ENCODE measurements at regions not wholly inside any gene's neighbourhood (a gene's known extent, or its start where the extent isn't known, plus 50 kb on each side); places are given as distances from the start of the nearest gene placed in this dataset.

- ChIA-PET CTCF (interaction anchor here (0.7 to 1.1 kb wide), 3 partner anchors 16 to 57 kb away, joined by 3 to 4 read pairs (median 3); no protein-coding TSS in a partner anchor), POLR2A (no interaction called here)
- TF ChIP-seq SP1 (IDR thresholded peaks at IDR 0.05) (no peak), BHLHE40 (IDR thresholded peaks at IDR 0.05; ENCODE audit: borderline replicate concordance) (no peak), LEF1 (IDR thresholded peaks at IDR 0.05; ENCODE audit: borderline replicate concordance) (no peak), ZNF384 (IDR thresholded peaks at IDR 0.05) (no peak), NFRKB (IDR thresholded peaks at IDR 0.05) (no peak), FOXA1 (IDR thresholded peaks at IDR 0.05) (no peak), ARNT (IDR thresholded peaks at IDR 0.05) (no peak), FOXM1 (IDR thresholded peaks at IDR 0.05; ENCODE audit: borderline replicate concordance) (no peak), CTBP1 (IDR thresholded peaks at IDR 0.05; ENCODE audit: borderline replicate concordance) (no peak), SUZ12 (IDR thresholded peaks at IDR 0.05) (no peak), TARDBP (IDR thresholded peaks at IDR 0.05) (no peak)
- no peak for DNase-seq (ENCODE audit: extremely low spot score)
Observed at GRCh38 chr1:36573445-36573844, 90.7 kb upstream of the CSF3R start.

- POLR2A ChIA-PET = no interaction called here
- TF ChIP-seq SP1 (IDR thresholded peaks at IDR 0.05) = no peak
- TF ChIP-seq LEF1 (IDR thresholded peaks at IDR 0.05; ENCODE audit: borderline replicate concordance) = no peak
- no peak for TF ChIP-seq HDGF (IDR thresholded peaks at IDR 0.05; ENCODE audit: borderline replicate concordance)
- TF ChIP-seq BHLHE40 (IDR thresholded peaks at IDR 0.05; ENCODE audit: borderline replicate concordance) = no peak
- no peak for TF ChIP-seq PKNOX1 (IDR thresholded peaks at IDR 0.05)
- TF ChIP-seq L3MBTL2 (conservative IDR thresholded peaks at IDR 0.05) = no peak
- no peak for TF ChIP-seq TARDBP (IDR thresholded peaks at IDR 0.05)
- no peak for TF ChIP-seq CTBP1 (IDR thresholded peaks at IDR 0.05; ENCODE audit: borderline replicate concordance)
- TF ChIP-seq ELF4 (IDR thresholded peaks at IDR 0.05) = no peak
- TF ChIP-seq SUZ12 (IDR thresholded peaks at IDR 0.05) = no peak
- no peak for TF ChIP-seq NFRKB (IDR thresholded peaks at IDR 0.05)
- TF ChIP-seq ZNF384 (IDR thresholded peaks at IDR 0.05) = no peak
- no peak for TF ChIP-seq FOXK2 (IDR thresholded peaks at IDR 0.05)
- TF ChIP-seq FOXA1 (IDR thresholded peaks at IDR 0.05) = no peak
- no peak for TF ChIP-seq ARNT (IDR thresholded peaks at IDR 0.05)
- CTCF ChIA-PET = interaction anchor here (0.7 kb wide), 1 partner anchor 57 kb away, joined by 4 read pairs; no protein-coding TSS in a partner anchor
- DNase-seq (ENCODE audit: extremely low spot score) = no peak
Observed at GRCh38 chr1:36572906-36573305, 90.2 kb upstream of the CSF3R start.

- ChIA-PET CTCF (interaction anchor here (0.5 to 0.9 kb wide), 3 partner anchors 9 to 76 kb away, joined by 3 to 4 read pairs (median 3); no protein-coding TSS in a partner anchor), POLR2A (no interaction called here)
Observed at GRCh38 chr1:36572142-36572715, 89.5 kb upstream of the CSF3R start.

GRCh38 chr1:36571106-36571505 is 88.4 kb upstream of the CSF3R start:
- ChIA-PET CTCF (interaction anchor here (0.6 kb wide), 1 partner anchor 8 kb away, joined by 3 read pairs; no protein-coding TSS in a partner anchor), POLR2A (no interaction called here)
- TF ChIP-seq ELF4 (IDR thresholded peaks at IDR 0.05) (no peak), FOXK2 (IDR thresholded peaks at IDR 0.05) (no peak), TARDBP (IDR thresholded peaks at IDR 0.05) (no peak), SUZ12 (IDR thresholded peaks at IDR 0.05) (no peak), LEF1 (IDR thresholded peaks at IDR 0.05; ENCODE audit: borderline replicate concordance) (no peak), ZNF384 (IDR thresholded peaks at IDR 0.05) (no peak), FOXM1 (IDR thresholded peaks at IDR 0.05; ENCODE audit: borderline replicate concordance) (no peak), L3MBTL2 (conservative IDR thresholded peaks at IDR 0.05) (no peak), NFRKB (IDR thresholded peaks at IDR 0.05) (no peak), HDGF (IDR thresholded peaks at IDR 0.05; ENCODE audit: borderline replicate concordance) (no peak), SP1 (IDR thresholded peaks at IDR 0.05) (no peak), BHLHE40 (IDR thresholded peaks at IDR 0.05; ENCODE audit: borderline replicate concordance) (no peak), ARNT (IDR thresholded peaks at IDR 0.05) (no peak), FOXA1 (IDR thresholded peaks at IDR 0.05) (no peak), CTBP1 (IDR thresholded peaks at IDR 0.05; ENCODE audit: borderline replicate concordance) (no peak), PKNOX1 (IDR thresholded peaks at IDR 0.05) (no peak)
- no peak for DNase-seq (ENCODE audit: extremely low spot score)

More at GRCh38 chr1:36572142-36572715, 89.5 kb upstream of the CSF3R start:
- DNase-seq (ENCODE audit: extremely low spot score) = no peak
- no peak for TF ChIP-seq ELF4 (IDR thresholded peaks at IDR 0.05)
- no peak for TF ChIP-seq LEF1 (IDR thresholded peaks at IDR 0.05; ENCODE audit: borderline replicate concordance)
- TF ChIP-seq HDGF (IDR thresholded peaks at IDR 0.05; ENCODE audit: borderline replicate concordance) = no peak
- TF ChIP-seq SP1 (IDR thresholded peaks at IDR 0.05) = no peak
- TF ChIP-seq TARDBP (IDR thresholded peaks at IDR 0.05) = no peak
- no peak for TF ChIP-seq ARNT (IDR thresholded peaks at IDR 0.05)
- TF ChIP-seq SUZ12 (IDR thresholded peaks at IDR 0.05) = no peak
- no peak for TF ChIP-seq FOXA1 (IDR thresholded peaks at IDR 0.05)
- TF ChIP-seq FOXK2 (IDR thresholded peaks at IDR 0.05) = no peak
- no peak for TF ChIP-seq FOXM1 (IDR thresholded peaks at IDR 0.05; ENCODE audit: borderline replicate concordance)
- TF ChIP-seq BHLHE40 (IDR thresholded peaks at IDR 0.05; ENCODE audit: borderline replicate concordance) = no peak
- TF ChIP-seq CTBP1 (IDR thresholded peaks at IDR 0.05; ENCODE audit: borderline replicate concordance) = no peak
- TF ChIP-seq PKNOX1 (IDR thresholded peaks at IDR 0.05) = no peak
- TF ChIP-seq L3MBTL2 (conservative IDR thresholded peaks at IDR 0.05) = no peak
- TF ChIP-seq ZNF384 (IDR thresholded peaks at IDR 0.05) = no peak
- TF ChIP-seq NFRKB (IDR thresholded peaks at IDR 0.05) = no peak

- DNase-seq (ENCODE audit: extremely low spot score) = no peak
- CTCF ChIA-PET = interaction anchor here (0.6 kb wide), 1 partner anchor 8 kb away, joined by 3 read pairs; no protein-coding TSS in a partner anchor
- POLR2A ChIA-PET = no interaction called here
- TF ChIP-seq LEF1 (IDR thresholded peaks at IDR 0.05; ENCODE audit: borderline replicate concordance) = no peak
- TF ChIP-seq CTBP1 (IDR thresholded peaks at IDR 0.05; ENCODE audit: borderline replicate concordance) = no peak
- TF ChIP-seq SP1 (IDR thresholded peaks at IDR 0.05) = no peak
- no peak for TF ChIP-seq L3MBTL2 (conservative IDR thresholded peaks at IDR 0.05)
- TF ChIP-seq ZNF384 (IDR thresholded peaks at IDR 0.05) = no peak
- no peak for TF ChIP-seq FOXM1 (IDR thresholded peaks at IDR 0.05; ENCODE audit: borderline replicate concordance)
- no peak for TF ChIP-seq ELF4 (IDR thresholded peaks at IDR 0.05)
- TF ChIP-seq SUZ12 (IDR thresholded peaks at IDR 0.05) = no peak
- TF ChIP-seq NFRKB (IDR thresholded peaks at IDR 0.05) = no peak
- no peak for TF ChIP-seq HDGF (IDR thresholded peaks at IDR 0.05; ENCODE audit: borderline replicate concordance)
- no peak for TF ChIP-seq BHLHE40 (IDR thresholded peaks at IDR 0.05; ENCODE audit: borderline replicate concordance)
- no peak for TF ChIP-seq FOXA1 (IDR thresholded peaks at IDR 0.05)
- TF ChIP-seq PKNOX1 (IDR thresholded peaks at IDR 0.05) = no peak
- TF ChIP-seq FOXK2 (IDR thresholded peaks at IDR 0.05) = no peak
- TF ChIP-seq TARDBP (IDR thresholded peaks at IDR 0.05) = no peak
Observed at GRCh38 chr1:36570478-36571060, 87.9 kb upstream of the CSF3R start.
